Spleen (tissue), 11 donors: ENCODE measurements at regions not wholly inside any gene's neighbourhood (a gene's known extent, or its start where the extent isn't known, plus 50 kb on each side); places are given as distances from the start of the nearest gene placed in this dataset.

ENCODE experiments used
- DNase-seq: peaks from one replicate; pipeline ENCODE4 v3.0.0-alpha.2; 2020
- H3K27ac ChIP-seq, 8 donors: fragments of 200-600 bp; sonication (generic) in 7 of 8; 1 replicate in 4 of 8; 2 replicates in 4 of 8; pipeline versions ENCODE4 v1.5.0 to v1.8.0; 2016 to 2021; ENCODE audit warnings: inconsistent platforms in 4 of 8, mild to moderate bottlenecking in 4 of 8, moderate library complexity in 1 of 8
- H3K27me3 ChIP-seq, 7 donors: fragments of 200-600 bp; sonication (generic) in 6 of 7; replicated peaks in 1 of 7; 1 replicate in 4 of 7; 2 replicates in 3 of 7; pipeline versions ENCODE4 v1.5.0 to v1.8.0; 2016 to 2021; ENCODE audit warnings: inconsistent platforms in 3 of 7, mild to moderate bottlenecking in 1 of 7
- H3K36me3 ChIP-seq, 6 donors: fragments of 200-600 bp; sonication (generic) in 5 of 6; 1 replicate in 4 of 6; 2 replicates in 2 of 6; pipeline versions ENCODE4 v1.5.0 to v1.8.0; 2016 to 2021; ENCODE audit warnings: inconsistent platforms in 2 of 6
- H3K4me1 ChIP-seq, 6 donors: fragments of 200-600 bp; sonication (generic) in 5 of 6; 1 replicate in 3 of 6; 2 replicates in 3 of 6; pipeline versions ENCODE4 v1.5.0 to v1.8.0; 2016 to 2021; ENCODE audit warnings: inconsistent platforms in 3 of 6
- H3K4me3 ChIP-seq, 8 donors: fragments of 200-600 bp; sonication (generic) in 7 of 8; 1 replicate in 4 of 8; 2 replicates in 4 of 8; pipeline versions ENCODE4 v1.5.0 to v1.8.0; 2016 to 2021; ENCODE audit warnings: inconsistent platforms in 4 of 8, mild to moderate bottlenecking in 4 of 8, moderate library complexity in 2 of 8
- H3K9me3 ChIP-seq, 8 donors: fragments of 200-600 bp; sonication (generic) in 7 of 8; 1 replicate in 4 of 8; 2 replicates in 4 of 8; pipeline versions ENCODE4 v1.5.0 to v1.8.0; 2016 to 2021; ENCODE audit warnings: inconsistent platforms in 4 of 8
- CTCF ChIP-seq, 11 experiments: fragments of 200-600 bp in 7 of 11; fragments of 450-650 bp in 4 of 11; sonication (generic) in 4 of 11; IDR thresholded peaks in 8 of 11; conservative IDR thresholded peaks in 3 of 11; 1 replicate in 7 of 11; 2 replicates in 4 of 11; pipeline versions ENCODE4 v1.4.0 to v1.8.0; 2016 to 2021; ENCODE audit warnings: antibody characterized with exemption in 11 of 11, inconsistent platforms in 4 of 11, mild to moderate bottlenecking in 1 of 11
- POLR2A ChIP-seq, 3 donors: fragments of 450-650 bp; IDR thresholded peaks; one replicate each; pipeline ENCODE4 v1.5.1; 2017; ENCODE audit warnings: antibody characterized with exemption in 3 of 3, mild to moderate bottlenecking in 1 of 3
- POLR2AphosphoS5 ChIP-seq, 3 donors: sonication (generic); formaldehyde crosslinking; IDR thresholded peaks; one replicate each; pipeline ENCODE4 v1.5.1; 2017; ENCODE audit warnings: antibody characterized with exemption in 3 of 3
- WGBS, 5 donors: extraction: QIAGEN DNeasy Blood & Tissue Kit in 3 of 5; methylation state at CpG; one replicate each; pipeline versions ENCODE4 v1.1.5 to v1.1.7; 2013 to 2018; 5-methylcytosine and 5-hydroxymethylcytosine counted together
- intact Hi-C: fragments of 100-400 bp; cut with DNase I; formaldehyde crosslinking; loops from one replicate; pipeline ENCODE4 v1.15.0; 2023; ENCODE audit warnings: low total_unique reads
- donor health status: healthy with polysubstance abuse.
- donor health status: DM: no; HTN: no; CAD: no; lungs with moderate emphysema.
- donor health status: DM: no; HTN: no; CAD: no.
- donor health status: Bipolar disorder and iron deficiency.
- donor health status: healthy.
- donor health status: DM: no; HTN: no; CAD: no.
- donor health status: DM: yes; HTN: yes; CAD: no.

DNA sequence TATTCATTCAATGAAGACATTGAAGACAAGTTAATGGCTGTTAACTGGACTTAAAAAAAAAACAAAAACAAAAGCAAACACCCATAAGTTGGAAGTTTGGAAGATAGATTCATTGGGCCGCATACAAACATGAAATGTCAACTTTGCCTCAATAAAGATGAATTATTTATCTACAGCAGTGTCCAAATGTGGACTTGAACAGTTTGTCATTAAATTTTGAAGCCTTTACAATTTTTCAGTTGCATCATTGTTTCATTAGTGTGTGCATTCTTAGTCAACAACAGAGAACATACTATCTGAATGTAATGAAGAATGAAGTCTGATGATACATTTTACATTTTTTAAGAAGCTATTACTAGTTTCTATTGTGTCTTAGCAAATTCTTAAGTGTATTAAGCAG is 152.1 kb downstream of the SLIT2 start:
- Histone ChIP-seq H3K36me3 (no peaks in the 10 kb centered on the region), H3K27me3 (no peaks in the 10 kb centered on the region), H3K4me1 (no peaks in the 10 kb centered on the region), H3K4me3 (no peak overlapping the region), H3K9me3 (no peaks in the 10 kb centered on the region), H3K27ac (no peak overlapping the region)
- TF ChIP-seq POLR2A (IDR thresholded peaks at IDR 0.05) (no peak), CTCF (IDR thresholded peaks at IDR 0.05 in 8 of 11, conservative IDR thresholded peaks at IDR 0.05 in 3 of 11) (no peak), POLR2AphosphoS5 (IDR thresholded peaks at IDR 0.05) (no peak)
- no peak for DNase-seq
- intact Hi-C loops = no loop called here
- 83 to 88% (median 85%) methylated on average over 1 of the region's 1 CpG for WGBS, 5 donors

DNA sequence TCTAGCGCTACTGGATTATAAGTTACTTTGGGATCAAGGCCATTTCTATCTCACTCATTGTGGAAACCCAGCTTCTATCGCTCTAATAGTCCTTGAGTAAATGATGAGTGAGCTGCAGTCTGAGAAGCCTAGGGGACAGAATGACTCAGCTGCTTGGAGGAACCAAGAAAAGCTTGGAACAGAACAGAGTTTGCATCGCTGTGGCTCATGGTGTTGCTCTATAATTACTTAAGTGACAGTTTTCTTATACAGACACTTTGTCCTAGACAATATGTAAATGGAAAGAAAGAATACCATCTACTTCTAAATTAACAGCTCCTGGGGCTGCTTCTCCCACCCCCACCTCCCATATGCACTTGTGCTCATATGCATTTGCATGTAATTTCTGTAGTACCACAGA is 156.9 kb downstream of the SLIT2 start:
- no peaks in the 10 kb centered on the region for H3K4me1 ChIP-seq
- WGBS, 5 donors = 66 to 91% (median 75%) methylated on average over 3 of the region's 3 CpGs
- H3K36me3 ChIP-seq = no peaks in the 10 kb centered on the region
- H3K27me3 ChIP-seq = no peaks in the 10 kb centered on the region
- no peaks in the 10 kb centered on the region for H3K9me3 ChIP-seq
- no peak overlapping the region for H3K27ac ChIP-seq
- H3K4me3 ChIP-seq = no peak overlapping the region
- no peak for DNase-seq
- intact Hi-C loops = no loop called here
- TF ChIP-seq CTCF (IDR thresholded peaks at IDR 0.05 in 8 of 11, conservative IDR thresholded peaks at IDR 0.05 in 3 of 11) (no peak), POLR2AphosphoS5 (IDR thresholded peaks at IDR 0.05) (no peak), POLR2A (IDR thresholded peaks at IDR 0.05) (no peak)

DNA sequence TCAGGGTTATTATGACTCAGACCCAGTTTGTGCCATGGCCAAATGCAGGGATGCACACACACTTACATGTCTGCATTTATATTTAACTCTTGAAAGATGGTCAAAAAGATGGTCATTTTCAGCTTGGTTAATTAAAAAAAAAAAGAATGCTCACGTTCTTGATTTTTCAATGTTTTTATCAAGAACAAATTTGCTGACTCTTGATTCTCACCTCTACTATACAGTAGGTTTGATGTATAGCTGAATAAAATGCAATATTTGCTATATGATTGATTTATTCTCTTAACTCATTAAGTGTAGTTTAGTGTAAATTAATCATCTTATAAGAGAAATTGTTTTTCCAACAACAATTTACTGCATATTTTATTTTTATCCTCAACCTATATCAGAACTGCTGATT is 160.4 kb downstream of the SLIT2 start:
- peaks cover 0 to 2% (median 0%) of the 10 kb centered on the region in 6 donors for H3K4me1 ChIP-seq
- H3K9me3 ChIP-seq = no peaks in the 10 kb centered on the region
- no peak overlapping the region for H3K27ac ChIP-seq
- 77 to 85% (median 83%) methylated on average over 1 of the region's 1 CpG for WGBS, 5 donors
- TF ChIP-seq CTCF (IDR thresholded peaks at IDR 0.05 in 8 of 11, conservative IDR thresholded peaks at IDR 0.05 in 3 of 11) = no peak
- no peak for TF ChIP-seq POLR2AphosphoS5 (IDR thresholded peaks at IDR 0.05)
- TF ChIP-seq POLR2A (IDR thresholded peaks at IDR 0.05) = no peak
- H3K27me3 ChIP-seq = no peaks in the 10 kb centered on the region
- no peak overlapping the region for H3K4me3 ChIP-seq
- H3K36me3 ChIP-seq = no peaks in the 10 kb centered on the region
- intact Hi-C loops = no loop called here
- DNase-seq = no peak

DNA sequence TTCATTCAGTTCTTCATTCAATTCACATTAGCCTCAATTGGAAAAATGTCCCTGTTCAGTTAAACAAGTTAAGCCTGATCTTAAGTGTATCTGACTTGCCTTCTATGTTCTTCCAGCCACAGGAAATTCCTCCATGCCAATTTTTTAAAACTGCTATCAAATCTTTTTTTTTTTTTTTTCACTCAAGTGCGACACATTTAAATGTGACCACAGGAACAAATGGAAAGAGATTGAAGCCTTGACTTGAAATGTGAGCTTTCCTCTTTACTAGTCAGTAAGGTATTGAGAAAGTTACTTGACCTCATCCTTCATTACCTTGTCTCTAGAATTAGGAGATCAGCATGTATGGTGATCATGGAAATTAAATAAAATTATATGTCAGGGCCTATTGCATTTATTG is 165.1 kb downstream of the SLIT2 start:
- TF ChIP-seq CTCF (IDR thresholded peaks at IDR 0.05 in 8 of 11, conservative IDR thresholded peaks at IDR 0.05 in 3 of 11) = no peak
- TF ChIP-seq POLR2A (IDR thresholded peaks at IDR 0.05) = no peak
- no peak for TF ChIP-seq POLR2AphosphoS5 (IDR thresholded peaks at IDR 0.05)
- DNase-seq = no peak
- H3K27ac ChIP-seq = no peak overlapping the region
- no peaks in the 10 kb centered on the region for H3K27me3 ChIP-seq
- 74 to 88% (median 82%) methylated on average over 1 of the region's 1 CpG for WGBS, 5 donors
- no peak overlapping the region for H3K4me3 ChIP-seq
- H3K4me1 ChIP-seq = peaks cover 0 to 23% (median 8%) of the 10 kb centered on the region in 6 donors
- intact Hi-C loops = no loop called here
- no peaks in the 10 kb centered on the region for H3K9me3 ChIP-seq
- H3K36me3 ChIP-seq = no peaks in the 10 kb centered on the region
